ENCODE measurements at regions not wholly inside any gene's neighbourhood (a gene's known extent, or its start where the extent isn't known, plus 50 kb on each side); places are given as distances from the start of the nearest gene placed in this dataset.
"Not testable (repeated sequence)": the region's sequence is repeated elsewhere in the genome, so short reads cannot be mapped to it uniquely, and the experiment has no call there.

DNA sequence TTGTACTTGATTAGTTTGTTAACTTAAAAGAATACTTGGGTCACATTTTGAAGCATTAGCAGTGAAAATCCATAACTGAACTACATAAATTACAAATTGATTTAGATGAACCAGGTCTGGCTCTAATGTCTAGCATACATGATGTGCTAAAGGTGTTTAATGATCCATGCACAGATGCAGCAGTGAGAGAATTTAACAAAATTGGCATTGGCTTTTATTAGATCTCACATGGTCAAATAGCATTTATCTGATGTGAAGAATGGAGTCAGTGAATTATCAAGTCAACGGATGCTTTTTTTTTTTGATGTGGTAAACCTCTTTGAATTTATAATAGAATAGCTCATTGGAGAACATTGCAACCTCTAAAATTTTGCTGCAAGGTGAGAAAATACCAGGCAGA lies 293.0 kb upstream of the POT1 start:
- Mint-ChIP-seq H3K9me3 (peaks cover 0 to 5% of the 10 kb centered on the region in 2 donors), H3K4me1 (ENCODE audit: low read depth) (no peaks in the 10 kb centered on the region), H3K36me3 (ENCODE audit: insufficient read depth in 2 of 2) (no peaks in the 10 kb centered on the region), H3K27ac (no peak overlapping the region), H3K27me3 (ENCODE audit: low read depth) (no peaks in the 10 kb centered on the region), H3K4me3 (no peak overlapping the region)
- ATAC-seq (replicated peaks in 1 of 2) (no peak), DNase-seq (no peak)

GRCh38 chr7:125218076-125218475 lies 288.5 kb upstream of the POT1 start:
- Mint-ChIP-seq H3K4me3 (no peak overlapping the region), H3K4me1 (ENCODE audit: low read depth) (no peaks in the 10 kb centered on the region), H3K36me3 (ENCODE audit: insufficient read depth in 2 of 2) (no peaks in the 10 kb centered on the region)

GRCh38 chr7:125201002-125201401 lies 271.4 kb upstream of the POT1 start:
- H3K4me1 Mint-ChIP-seq (ENCODE audit: low read depth): no peaks in the 10 kb centered on the region
- DNase-seq: no peak
- H3K27ac Mint-ChIP-seq: no peak overlapping the region
- no peaks in the 10 kb centered on the region for H3K36me3 Mint-ChIP-seq (ENCODE audit: insufficient read depth in 2 of 2)
- ATAC-seq (replicated peaks in 1 of 2): no peak
- peaks cover 0 to 5% of the 10 kb centered on the region in 2 donors for H3K9me3 Mint-ChIP-seq
- no peaks in the 10 kb centered on the region for H3K27me3 Mint-ChIP-seq (ENCODE audit: low read depth)
- no peak overlapping the region for H3K4me3 Mint-ChIP-seq

More at GRCh38 chr7:125218076-125218475, 288.5 kb upstream of the POT1 start:
- Mint-ChIP-seq H3K27me3 (ENCODE audit: low read depth) (no peaks in the 10 kb centered on the region), H3K27ac (no peak overlapping the region), H3K9me3 (peaks cover 3 to 12% of the 10 kb centered on the region in 2 donors)
- DNase-seq (no peak), ATAC-seq (replicated peaks in 1 of 2) (no peak)

DNA sequence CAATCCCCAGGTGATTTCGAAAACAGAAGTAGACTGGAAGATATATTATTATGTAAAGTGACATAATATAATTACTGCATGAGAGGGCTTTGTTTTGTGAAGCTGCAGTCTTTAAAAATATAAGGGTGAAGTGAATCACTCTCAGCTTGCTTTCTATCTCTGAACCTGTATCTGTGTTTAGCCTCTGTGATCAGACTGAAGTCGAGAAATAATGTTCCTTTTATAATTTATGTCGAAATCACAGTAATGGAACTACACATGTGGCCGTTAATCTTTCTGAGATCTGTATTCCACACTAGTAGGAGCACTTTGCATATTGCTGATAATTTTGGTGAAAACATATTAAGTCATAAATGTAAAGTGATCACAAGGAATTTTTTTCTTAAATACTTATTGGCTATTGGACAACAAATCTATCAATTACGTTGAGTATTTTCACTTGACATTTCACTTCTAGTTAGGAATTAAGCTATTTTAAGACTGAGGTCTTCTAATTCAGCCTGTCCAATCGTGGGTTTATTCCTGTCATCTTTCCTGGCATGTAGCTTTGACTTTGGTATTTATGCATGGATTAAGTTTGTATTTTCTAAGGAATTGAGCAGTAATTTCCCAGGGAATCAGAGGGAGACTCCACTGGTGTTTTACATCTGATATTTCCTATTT lies 268.2 kb upstream of the POT1 start:
- no peak for ATAC-seq (replicated peaks in 1 of 2)
- no peaks in the 10 kb centered on the region for H3K27me3 Mint-ChIP-seq (ENCODE audit: low read depth)
- no peak for DNase-seq
- no peak overlapping the region for H3K4me3 Mint-ChIP-seq
- H3K27ac Mint-ChIP-seq: no peak overlapping the region
- no peaks in the 10 kb centered on the region for H3K4me1 Mint-ChIP-seq (ENCODE audit: low read depth)
- H3K36me3 Mint-ChIP-seq (ENCODE audit: insufficient read depth in 2 of 2): no peaks in the 10 kb centered on the region
- H3K9me3 Mint-ChIP-seq: peaks cover 2 to 7% of the 10 kb centered on the region in 2 donors

- H3K4me1 Mint-ChIP-seq (ENCODE audit: low read depth): no peaks in the 10 kb centered on the region
- no peak overlapping the region for H3K4me3 Mint-ChIP-seq
- DNase-seq (no peak), ATAC-seq (replicated peaks in 1 of 2) (no peak)
- H3K9me3 Mint-ChIP-seq: peaks cover 5 to 13% of the 10 kb centered on the region in 2 donors
- H3K27ac Mint-ChIP-seq: no peak overlapping the region
- H3K36me3 Mint-ChIP-seq (ENCODE audit: insufficient read depth in 2 of 2): peaks cover 0 to 3% of the 10 kb centered on the region in 2 donors
- H3K27me3 Mint-ChIP-seq (ENCODE audit: low read depth): no peaks in the 10 kb centered on the region
Measured at GRCh38 chr7:125195156-125195555, 265.5 kb upstream of the POT1 start.

- DNase-seq (no peak), ATAC-seq (replicated peaks in 1 of 2) (no peak)
- Mint-ChIP-seq H3K36me3 (ENCODE audit: insufficient read depth in 2 of 2) (peaks cover 0 to 3% of the 10 kb centered on the region in 2 donors), H3K4me3 (no peak overlapping the region), H3K4me1 (ENCODE audit: low read depth) (no peaks in the 10 kb centered on the region), H3K27me3 (ENCODE audit: low read depth) (no peaks in the 10 kb centered on the region), H3K9me3 (peaks cover 7 to 10% of the 10 kb centered on the region in 2 donors), H3K27ac (no peak overlapping the region)
Measured at GRCh38 chr7:125193263-125193662, 263.6 kb upstream of the POT1 start.

DNA sequence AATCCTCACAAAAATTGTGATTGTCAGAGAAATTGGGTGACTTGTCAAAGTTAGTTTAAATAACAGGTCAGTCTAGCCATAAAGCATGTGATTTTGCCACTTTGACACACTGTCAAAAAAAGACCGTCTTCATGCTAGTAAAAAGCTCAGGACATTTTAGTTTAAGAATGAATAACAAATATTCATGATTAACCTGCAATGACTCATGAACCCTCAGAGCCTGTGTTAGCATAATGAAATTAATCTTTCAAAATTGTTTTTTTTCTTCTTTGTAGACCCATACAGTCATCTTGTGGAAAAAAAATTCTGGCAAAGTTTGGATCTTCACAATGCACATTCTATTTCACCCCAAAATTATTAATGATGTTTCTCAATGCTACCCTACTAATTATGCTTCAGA lies 255.2 kb upstream of the POT1 start:
- ATAC-seq (replicated peaks in 1 of 2) (no peak), DNase-seq (no peak)
- H3K4me3 Mint-ChIP-seq: no peak overlapping the region
- H3K27me3 Mint-ChIP-seq (ENCODE audit: low read depth): no peaks in the 10 kb centered on the region
- H3K36me3 Mint-ChIP-seq (ENCODE audit: insufficient read depth in 2 of 2): no peaks in the 10 kb centered on the region
- no peak overlapping the region for H3K27ac Mint-ChIP-seq
- H3K9me3 Mint-ChIP-seq: peaks cover 0 to 3% of the 10 kb centered on the region in 2 donors
- no peaks in the 10 kb centered on the region for H3K4me1 Mint-ChIP-seq (ENCODE audit: low read depth)

DNA sequence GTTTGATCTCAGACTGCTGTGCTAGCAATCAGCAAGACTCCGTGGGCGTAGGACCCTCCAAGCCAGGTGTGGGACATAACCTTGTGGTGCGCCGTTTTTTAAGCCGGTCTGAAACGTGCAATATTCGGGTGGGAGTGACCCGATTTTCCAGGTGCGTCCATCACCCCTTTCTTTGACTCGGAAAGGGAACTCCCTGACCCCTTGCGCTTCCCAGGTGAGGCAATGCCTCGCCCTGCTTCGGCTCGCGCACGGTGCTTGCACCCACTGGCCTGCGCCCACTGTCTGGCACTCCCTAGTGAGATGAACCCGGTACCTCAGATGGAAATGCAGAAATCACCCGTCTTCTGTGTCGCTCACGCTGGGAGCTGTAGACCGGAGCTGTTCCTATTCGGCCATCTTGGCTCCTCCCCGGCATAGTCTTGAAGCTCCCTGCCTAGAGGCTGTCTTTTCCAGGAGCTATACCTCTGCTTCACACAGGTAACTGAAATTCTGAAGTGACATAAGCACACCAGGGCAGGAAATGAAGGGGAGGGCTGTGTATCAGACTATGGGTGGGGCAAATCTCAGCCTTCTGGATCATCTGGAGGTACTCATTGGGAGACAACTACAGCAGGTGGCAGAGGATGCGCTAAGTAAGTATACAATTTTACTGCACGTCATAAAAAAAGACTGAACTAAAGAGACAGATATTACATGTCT lies 252.1 kb upstream of the POT1 start:
- not testable (repeated sequence) for H3K4me3 Mint-ChIP-seq

GRCh38 chr7:125173571-125173970 lies 243.9 kb upstream of the POT1 start:
- Mint-ChIP-seq H3K9me3 (peaks cover 3 to 4% of the 10 kb centered on the region in 2 donors), H3K4me3 (no peak overlapping the region), H3K27me3 (ENCODE audit: low read depth) (no peaks in the 10 kb centered on the region), H3K27ac (no peak overlapping the region), H3K4me1 (ENCODE audit: low read depth) (no peaks in the 10 kb centered on the region), H3K36me3 (ENCODE audit: insufficient read depth in 2 of 2) (no peaks in the 10 kb centered on the region)
- no peak for ATAC-seq (replicated peaks in 1 of 2)
- DNase-seq: no peak

More for the DNA sequence above, 252.1 kb upstream of the POT1 start:
- H3K36me3 Mint-ChIP-seq (ENCODE audit: insufficient read depth in 2 of 2); H3K27me3 Mint-ChIP-seq (ENCODE audit: low read depth); H3K9me3 Mint-ChIP-seq; DNase-seq; H3K27ac Mint-ChIP-seq; H3K4me1 Mint-ChIP-seq (ENCODE audit: low read depth); ATAC-seq (replicated peaks in 1 of 2): not testable (repeated sequence)

DNA sequence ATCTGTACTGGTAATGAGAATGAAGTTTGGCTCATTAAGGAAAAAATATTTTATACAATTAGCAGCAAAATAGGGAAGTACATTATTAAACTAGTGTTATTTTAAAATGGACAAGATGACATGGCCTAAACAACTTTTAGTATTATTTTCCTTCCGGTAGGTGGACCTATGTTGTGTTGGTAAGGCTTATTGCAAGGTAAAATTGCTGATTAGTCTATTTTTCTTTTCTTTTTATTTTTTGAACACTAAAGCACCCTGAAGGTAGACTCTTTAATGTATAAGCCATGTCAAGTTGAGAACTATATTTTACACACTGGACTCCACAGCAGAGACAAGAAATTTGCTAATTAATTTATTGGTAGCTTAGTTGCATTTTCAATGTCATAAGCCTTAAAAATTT lies 239.5 kb upstream of the POT1 start:
- no peaks in the 10 kb centered on the region for H3K36me3 Mint-ChIP-seq (ENCODE audit: insufficient read depth in 2 of 2)
- no peak for DNase-seq
- H3K4me1 Mint-ChIP-seq (ENCODE audit: low read depth): no peaks in the 10 kb centered on the region
- no peaks in the 10 kb centered on the region for H3K27me3 Mint-ChIP-seq (ENCODE audit: low read depth)
- ATAC-seq (replicated peaks in 1 of 2): no peak
- H3K27ac Mint-ChIP-seq: no peak overlapping the region
- no peak overlapping the region for H3K4me3 Mint-ChIP-seq
- H3K9me3 Mint-ChIP-seq: no peaks in the 10 kb centered on the region

DNA sequence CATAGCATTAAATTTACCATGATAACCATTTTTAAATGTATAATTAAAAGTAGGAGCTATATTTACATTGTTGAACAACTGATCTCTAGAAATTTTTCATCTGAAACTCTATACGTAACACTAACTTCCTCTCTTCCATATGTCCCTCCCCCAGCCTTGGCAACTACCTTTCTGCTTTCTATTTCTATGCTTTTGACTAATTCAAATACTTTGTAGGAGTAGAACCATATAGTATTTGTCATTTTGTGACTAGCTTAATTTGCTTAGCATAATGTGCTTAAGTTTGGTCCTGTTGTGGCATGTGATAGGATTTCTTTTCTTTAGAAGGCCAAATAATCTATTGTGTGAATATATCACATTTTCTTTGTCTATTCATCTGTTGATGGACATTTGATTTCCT lies 225.3 kb upstream of the POT1 start:
- H3K9me3 Mint-ChIP-seq: peaks cover 2% of the 10 kb centered on the region in 2 donors
- no peaks in the 10 kb centered on the region for H3K27me3 Mint-ChIP-seq (ENCODE audit: low read depth)
- DNase-seq (no peak), ATAC-seq (replicated peaks in 1 of 2) (no peak)
- H3K36me3 Mint-ChIP-seq (ENCODE audit: insufficient read depth in 2 of 2): no peaks in the 10 kb centered on the region
- H3K4me1 Mint-ChIP-seq (ENCODE audit: low read depth): no peaks in the 10 kb centered on the region
- no peak overlapping the region for H3K4me3 Mint-ChIP-seq
- H3K27ac Mint-ChIP-seq: no peak overlapping the region

- ATAC-seq (replicated peaks in 1 of 2) (no peak), DNase-seq (no peak)
- H3K27me3 Mint-ChIP-seq (ENCODE audit: low read depth): no peaks in the 10 kb centered on the region
- H3K36me3 Mint-ChIP-seq (ENCODE audit: insufficient read depth in 2 of 2): no peaks in the 10 kb centered on the region
- no peak overlapping the region for H3K27ac Mint-ChIP-seq
- H3K4me3 Mint-ChIP-seq: no peak overlapping the region
- no peaks in the 10 kb centered on the region for H3K4me1 Mint-ChIP-seq (ENCODE audit: low read depth)
- H3K9me3 Mint-ChIP-seq: no peaks in the 10 kb centered on the region
Measured at GRCh38 chr7:125149151-125149550, 219.5 kb upstream of the POT1 start.

- Mint-ChIP-seq H3K27me3 (ENCODE audit: low read depth) (no peaks in the 10 kb centered on the region), H3K27ac (no peak overlapping the region), H3K9me3 (no peaks in the 10 kb centered on the region), H3K36me3 (ENCODE audit: insufficient read depth in 2 of 2) (no peaks in the 10 kb centered on the region), H3K4me3 (no peak overlapping the region), H3K4me1 (ENCODE audit: low read depth) (no peaks in the 10 kb centered on the region)
- DNase-seq (no peak), ATAC-seq (replicated peaks in 1 of 2) (no peak)
Measured at GRCh38 chr7:125147047-125147446, 217.4 kb upstream of the POT1 start.
